LNCaP clone FGC (cell line): ENCODE measurements at regions not wholly inside any gene's neighbourhood (a gene's known extent, or its start where the extent isn't known, plus 50 kb on each side); places are given as distances from the start of the nearest gene placed in this dataset.

Source experiments
- DNase-seq: peaks from one replicate; pipeline ENCODE4 v3.0.0-alpha.2; 2011; ENCODE audit warnings: low read depth
- H3K4me3 ChIP-seq: 2 replicates; pipeline ENCODE4 v1.5.1; 2011; ENCODE audit warnings: mild to moderate bottlenecking, low read depth, low read length, control low read depth
- CTCF ChIP-seq: IDR thresholded peaks from 2 replicates; pipeline ENCODE4 v1.5.1; 2012; ENCODE audit warnings: mild to moderate bottlenecking; ENCODE audit not compliant: control insufficient read depth, insufficient read depth; ENCODE audit errors: extremely low read depth

DNA sequence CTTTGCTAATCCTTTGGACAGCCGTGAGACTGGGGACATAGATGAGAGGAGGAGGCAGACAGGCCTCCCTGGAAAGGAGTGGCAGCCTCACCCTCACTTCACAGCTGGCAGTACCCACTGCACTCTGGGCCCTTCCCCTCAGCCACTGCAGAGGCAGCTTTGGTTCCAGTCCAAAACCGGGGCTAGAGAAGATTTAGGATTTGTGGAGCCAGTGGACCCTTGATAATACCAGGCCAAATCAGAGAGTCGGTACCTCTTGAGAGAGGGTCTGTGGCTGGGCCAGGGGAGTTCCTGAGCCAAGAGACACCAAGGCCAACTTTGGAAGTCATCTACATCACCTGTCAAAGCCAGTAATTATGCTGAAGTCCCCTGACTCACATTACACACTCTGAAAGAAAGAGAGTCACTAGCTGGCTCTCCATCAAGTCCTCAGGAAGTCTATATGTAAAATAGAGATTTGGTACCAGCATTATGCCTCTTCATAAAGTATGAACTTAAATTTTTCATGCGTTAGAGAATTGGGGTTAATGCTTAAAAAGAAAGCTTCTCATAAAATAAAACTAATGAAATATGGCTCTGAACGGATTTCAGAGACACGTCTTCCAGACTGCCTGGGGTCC is 244.1 kb upstream of the SEMA6D start:
- no peak overlapping the region for H3K4me3 ChIP-seq
- TF ChIP-seq CTCF: no peak
- DNase-seq: no peak

- no peak for TF ChIP-seq CTCF
- no peak for DNase-seq
- no peak overlapping the region for H3K4me3 ChIP-seq
Measured at GRCh38 chr15:47473832-47474231, 243.5 kb upstream of the SEMA6D start.

DNA sequence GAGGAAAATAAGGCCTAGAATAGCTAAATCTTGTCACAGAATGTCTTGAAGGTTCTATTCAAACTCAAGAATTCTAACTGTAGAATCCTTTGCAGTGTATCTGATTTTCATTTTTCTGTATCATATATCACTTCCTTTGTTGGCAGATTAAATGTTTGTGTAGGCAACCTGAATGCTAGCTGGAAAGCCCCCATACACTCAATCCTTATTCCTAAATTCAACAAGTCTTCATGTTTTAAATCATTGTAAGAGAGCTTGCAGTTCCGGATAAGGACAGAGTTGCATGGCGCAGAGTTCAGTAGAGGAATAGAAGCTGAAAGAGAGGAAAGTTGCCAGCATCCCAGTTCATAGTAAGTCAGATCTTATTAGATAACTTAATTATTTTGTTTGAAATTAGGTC is 242.0 kb upstream of the SEMA6D start:
- H3K4me3 ChIP-seq: no peak overlapping the region
- DNase-seq: no peak
- TF ChIP-seq CTCF: no peak

DNA sequence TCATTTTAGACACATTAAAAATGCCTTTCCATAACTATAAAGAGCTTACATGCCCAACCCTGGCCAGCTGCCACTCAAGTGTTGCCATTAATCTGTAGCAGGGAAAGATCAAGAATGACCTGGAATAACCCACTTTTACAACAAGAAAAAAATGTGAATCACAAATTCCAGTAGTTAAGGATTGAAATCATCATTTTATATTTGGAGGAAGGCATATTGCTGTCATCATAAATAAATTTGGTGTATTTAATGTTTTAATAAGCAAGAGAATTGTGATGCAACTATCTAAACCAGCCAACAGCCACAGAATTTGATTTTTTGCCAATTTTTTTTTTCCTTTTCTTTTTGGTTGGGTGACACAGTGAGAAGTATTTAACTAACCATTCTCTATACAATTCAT is 240.0 kb upstream of the SEMA6D start:
- H3K4me3 ChIP-seq: no peak overlapping the region
- no peak for TF ChIP-seq CTCF
- DNase-seq: no peak

- DNase-seq: no peak
- TF ChIP-seq CTCF: no peak
- no peak overlapping the region for H3K4me3 ChIP-seq
Measured at GRCh38 chr15:47484059-47484458, 233.2 kb upstream of the SEMA6D start.

- no peak overlapping the region for H3K4me3 ChIP-seq
- no peak for TF ChIP-seq CTCF
- DNase-seq: no peak
Measured at GRCh38 chr15:47484997-47485396, 232.3 kb upstream of the SEMA6D start.

- TF ChIP-seq CTCF: no peak
- DNase-seq: no peak
- H3K4me3 ChIP-seq: no peak overlapping the region
Measured at GRCh38 chr15:47485419-47485818, 231.9 kb upstream of the SEMA6D start.
